ENCODE measurements at regions not wholly inside any gene's neighbourhood (a gene's known extent, or its start where the extent isn't known, plus 50 kb on each side); places are given as distances from the start of the nearest gene placed in this dataset.
"Not testable (repeated sequence)": the region's sequence is repeated elsewhere in the genome, so short reads cannot be mapped to it uniquely, and the experiment has no call there.

DNA sequence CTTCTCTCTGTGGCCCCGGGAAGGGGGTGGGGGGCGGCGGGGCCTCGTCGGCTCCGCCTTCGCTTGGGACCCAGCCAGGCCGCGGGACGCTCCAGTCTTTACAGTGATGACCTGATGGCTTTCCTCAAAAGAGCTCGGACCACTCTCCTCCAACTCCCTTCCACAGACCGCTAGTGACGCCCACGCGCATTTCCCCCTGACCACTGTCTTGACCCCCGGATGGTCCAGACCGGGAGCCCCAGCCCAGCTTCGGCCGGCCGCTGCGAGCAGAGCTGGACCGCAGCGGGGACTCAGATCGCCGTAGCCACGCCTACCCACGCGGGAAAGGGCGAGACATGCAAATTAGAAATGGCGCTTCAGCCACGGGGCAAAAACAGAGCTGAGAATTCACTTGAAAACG is 81.6 kb upstream of the RNU2-1 start:
- no peak for DNase-seq

DNA sequence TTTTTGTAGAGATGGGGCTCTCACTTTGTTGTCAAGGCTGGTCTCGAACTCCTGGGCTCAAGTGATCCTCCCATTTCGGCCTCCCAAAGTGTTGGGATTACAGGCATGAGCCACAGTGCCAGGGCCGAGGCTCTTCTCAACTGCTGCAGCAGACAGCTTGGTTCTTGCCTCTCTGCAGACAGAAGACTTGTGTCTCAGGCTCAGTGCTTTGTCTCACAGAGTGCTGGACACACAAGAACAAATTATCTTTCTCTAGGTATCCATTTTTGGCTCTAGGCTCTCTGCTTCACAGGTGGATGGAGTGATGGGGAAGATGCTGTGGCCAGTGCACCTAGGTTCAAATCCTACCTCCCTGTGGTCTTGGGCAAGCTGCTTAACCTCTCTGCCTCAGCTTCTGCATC is 80.8 kb upstream of the RNU2-1 start:
- DNase-seq, result no peak

DNA sequence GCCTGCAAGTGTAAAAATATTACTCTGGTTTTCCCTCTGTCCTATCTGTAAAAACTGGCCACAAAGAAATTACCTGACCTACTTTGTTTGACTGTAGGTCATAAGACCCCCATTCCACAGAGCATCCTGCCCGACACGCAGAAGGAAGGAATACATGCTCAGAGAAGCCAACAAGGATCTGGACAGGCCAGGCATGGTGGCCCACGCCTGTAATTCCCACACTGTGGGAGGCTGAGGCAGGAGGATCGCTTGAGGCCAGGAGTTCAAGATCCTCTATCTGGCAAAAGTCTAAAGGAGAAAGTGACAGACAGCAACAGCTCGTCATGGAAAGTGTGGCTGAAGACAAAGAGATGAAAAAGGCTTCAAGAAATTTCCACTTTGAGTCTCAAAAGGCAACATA is 78.2 kb upstream of the RNU2-1 start:
- DNase-seq, result peak; percentile 30

DNA sequence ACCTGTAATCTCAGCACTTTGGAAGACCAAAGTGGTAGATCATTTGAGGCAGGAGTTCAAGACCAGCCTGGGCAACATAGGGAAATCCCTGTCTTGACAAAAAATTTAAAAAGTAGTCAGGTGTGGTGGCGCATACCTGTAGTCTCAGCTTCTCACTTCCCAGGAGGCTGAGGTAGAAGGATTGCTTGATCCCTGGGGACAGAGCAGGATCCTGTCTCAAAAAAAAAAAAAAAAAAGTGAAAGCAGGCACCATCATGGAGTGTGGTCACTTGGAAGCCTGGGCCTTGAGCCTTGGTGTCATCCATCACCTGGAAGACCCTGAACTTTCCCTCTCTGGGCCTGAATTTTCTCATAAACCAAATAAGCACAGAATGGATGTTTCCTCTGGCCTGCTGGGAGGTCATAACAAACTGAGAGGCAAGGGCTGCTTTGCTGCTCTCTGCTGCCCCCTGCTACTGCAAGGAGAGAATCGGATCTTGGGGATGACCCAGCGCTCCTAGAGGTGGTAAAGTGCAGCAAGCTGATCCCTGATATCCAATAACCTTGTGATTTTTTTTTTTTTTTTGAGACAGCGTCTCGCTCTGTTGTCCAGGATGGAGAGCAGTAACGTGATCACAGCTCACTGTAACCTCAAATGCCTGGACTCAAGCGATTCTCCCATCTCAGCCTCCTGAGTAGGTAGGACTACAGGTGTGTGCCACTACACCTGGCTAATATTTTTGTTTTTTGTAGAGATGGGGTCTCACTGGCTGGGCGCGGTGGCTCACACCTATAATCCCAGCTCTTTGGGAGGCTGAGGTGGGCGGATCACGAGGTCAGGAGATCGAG is 75.9 kb upstream of the RNU2-1 start:
- DNase-seq, result peak; percentile 36

DNA sequence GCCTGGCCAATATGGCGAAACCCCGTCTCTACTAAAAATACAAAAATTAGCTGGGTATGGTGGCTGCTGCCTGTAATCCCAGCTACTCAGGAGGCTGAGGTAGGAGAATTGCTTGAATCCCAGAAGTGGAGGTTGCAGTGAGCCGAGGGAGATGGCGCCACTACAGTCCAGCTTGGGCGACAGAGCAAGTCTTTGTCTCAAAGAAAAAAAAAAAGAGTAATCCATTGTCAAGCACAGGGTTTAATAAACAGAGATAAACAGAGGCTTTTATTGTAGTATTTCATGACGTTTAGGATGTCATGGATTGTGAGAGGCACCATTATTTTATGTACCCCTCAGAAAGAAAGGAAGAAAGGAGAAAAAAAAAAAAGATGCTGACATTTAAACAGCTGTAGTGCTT is 75.2 kb upstream of the RNU2-1 start:
- peak; percentile 22 for DNase-seq

DNA sequence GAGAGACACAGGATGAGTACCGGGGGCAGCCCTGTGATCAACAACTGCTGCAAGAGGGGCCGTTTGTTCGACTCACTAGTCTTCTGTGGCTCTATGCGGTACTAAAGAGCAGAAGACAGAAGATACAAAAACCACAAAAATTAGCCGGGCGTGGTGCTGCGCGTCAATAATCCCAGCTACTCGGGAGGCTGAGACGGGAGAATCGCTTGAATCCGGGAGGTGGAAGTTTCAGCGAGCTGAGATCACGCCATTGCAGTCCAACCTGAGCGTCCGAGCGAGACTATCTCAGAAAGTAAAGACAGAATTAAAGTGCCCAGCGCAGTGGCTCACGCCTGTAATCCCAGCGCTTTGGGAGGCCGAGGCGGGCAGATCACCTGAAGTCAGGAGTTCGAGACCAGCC is 71.0 kb upstream of the RNU2-1 start:
- not testable (repeated sequence) for DNase-seq

DNA sequence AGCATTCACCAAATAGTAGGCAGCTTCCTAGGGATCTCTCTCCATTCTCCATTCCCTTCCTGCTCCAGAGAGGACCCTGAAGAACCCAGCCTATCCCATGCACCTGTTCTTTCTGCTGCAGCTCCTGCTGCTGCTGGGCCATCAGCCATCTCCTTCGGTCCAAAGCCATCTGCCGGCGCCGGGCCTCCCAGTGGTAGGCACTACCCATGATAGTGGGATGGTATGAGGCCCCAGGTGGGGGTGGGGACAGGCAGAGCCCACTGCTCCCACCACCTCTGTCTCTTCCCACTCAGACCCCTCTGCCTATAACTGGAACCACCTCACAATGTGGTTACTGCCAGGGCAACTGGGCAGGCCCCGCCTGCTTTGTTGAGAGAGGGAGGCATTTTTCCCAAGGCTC is 69.3 kb upstream of the RNU2-1 start:
- DNase-seq, result not testable (repeated sequence)

DNA sequence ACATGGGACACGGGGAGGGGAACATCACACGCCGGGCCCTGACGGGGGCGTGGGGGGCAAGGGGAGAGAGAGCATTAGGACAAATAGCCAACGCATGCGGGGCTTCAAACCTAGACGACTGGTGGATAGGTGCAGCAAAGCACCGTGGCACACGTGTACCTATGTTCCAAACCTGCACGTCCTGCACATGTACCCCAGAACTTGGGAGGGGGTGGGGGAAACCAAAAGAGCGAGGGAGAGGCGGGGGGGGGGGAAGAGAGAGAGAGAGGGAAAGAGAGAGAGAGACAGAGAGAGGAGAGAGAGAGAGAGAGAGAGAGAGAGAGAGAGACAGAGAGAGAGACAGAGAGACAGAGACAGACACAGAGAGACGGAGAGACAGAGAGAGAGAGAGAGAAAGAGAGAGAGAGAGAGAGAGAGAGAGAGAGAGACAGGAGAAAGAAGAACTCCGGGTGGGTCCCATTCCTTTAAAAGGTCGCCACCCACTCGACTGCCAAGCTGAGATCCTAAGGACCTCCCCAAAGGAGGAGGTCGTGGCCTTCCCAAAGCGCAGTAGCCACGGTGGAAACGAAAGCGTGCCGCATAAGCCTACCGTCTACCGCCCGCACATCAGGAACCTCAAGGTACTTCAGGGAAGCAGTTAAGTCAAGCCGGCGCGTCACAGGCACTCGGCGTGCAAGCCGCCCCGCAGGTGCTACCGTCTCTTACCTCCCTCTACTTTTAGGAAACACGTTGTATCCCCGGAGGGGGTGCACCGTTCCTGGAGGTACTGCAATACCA is 65.7 kb upstream of the RNU2-1 start:
- not testable (repeated sequence) for DNase-seq

DNA sequence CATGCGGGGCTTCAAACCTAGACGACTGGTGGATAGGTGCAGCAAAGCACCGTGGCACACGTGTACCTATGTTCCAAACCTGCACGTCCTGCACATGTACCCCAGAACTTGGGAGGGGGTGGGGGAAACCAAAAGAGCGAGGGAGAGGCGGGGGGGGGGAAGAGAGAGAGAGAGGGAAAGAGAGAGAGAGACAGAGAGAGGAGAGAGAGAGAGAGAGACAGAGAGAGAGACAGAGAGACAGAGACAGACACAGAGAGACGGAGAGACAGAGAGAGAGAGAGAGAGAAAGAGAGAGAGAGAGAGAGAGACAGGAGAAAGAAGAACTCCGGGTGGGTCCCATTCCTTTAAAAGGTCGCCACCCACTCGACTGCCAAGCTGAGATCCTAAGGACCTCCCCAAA is 55.9 kb upstream of the RNU2-1 start:
- DNase-seq, result not testable (repeated sequence)

DNA sequence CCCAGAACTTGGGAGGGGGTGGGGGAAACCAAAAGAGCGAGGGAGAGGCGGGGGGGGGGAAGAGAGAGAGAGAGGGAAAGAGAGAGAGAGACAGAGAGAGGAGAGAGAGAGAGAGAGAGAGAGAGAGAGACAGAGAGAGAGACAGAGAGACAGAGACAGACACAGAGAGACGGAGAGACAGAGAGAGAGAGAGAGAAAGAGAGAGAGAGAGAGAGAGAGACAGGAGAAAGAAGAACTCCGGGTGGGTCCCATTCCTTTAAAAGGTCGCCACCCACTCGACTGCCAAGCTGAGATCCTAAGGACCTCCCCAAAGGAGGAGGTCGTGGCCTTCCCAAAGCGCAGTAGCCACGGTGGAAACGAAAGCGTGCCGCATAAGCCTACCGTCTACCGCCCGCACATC is 49.8 kb upstream of the RNU2-1 start:
- not testable (repeated sequence) for DNase-seq

Data from activated CD8-positive, alpha-beta memory T cell treated with anti-CD3 and anti-CD28 coated beads, Interleukin-2, amount 50 U/mL, for 48 hours (primary cell).